HG02852 (cell line): ENCODE measurements at regions not wholly inside any gene's neighbourhood (a gene's known extent, or its start where the extent isn't known, plus 50 kb on each side); places are given as distances from the start of the nearest gene placed in this dataset.

Experiments
- ATAC-seq: cut with Tn5 transposase; IDR thresholded peaks from one replicate; pipeline ENCODE4 v1.9.1; 2021; ENCODE audit warnings: mild to moderate bottlenecking, moderate library complexity; ENCODE audit not compliant: unreplicated experiment

- no peak for ATAC-seq
Measured at GRCh38 chr5:25862276-25862675, 1176.1 kb downstream of the CDH9 start.

DNA sequence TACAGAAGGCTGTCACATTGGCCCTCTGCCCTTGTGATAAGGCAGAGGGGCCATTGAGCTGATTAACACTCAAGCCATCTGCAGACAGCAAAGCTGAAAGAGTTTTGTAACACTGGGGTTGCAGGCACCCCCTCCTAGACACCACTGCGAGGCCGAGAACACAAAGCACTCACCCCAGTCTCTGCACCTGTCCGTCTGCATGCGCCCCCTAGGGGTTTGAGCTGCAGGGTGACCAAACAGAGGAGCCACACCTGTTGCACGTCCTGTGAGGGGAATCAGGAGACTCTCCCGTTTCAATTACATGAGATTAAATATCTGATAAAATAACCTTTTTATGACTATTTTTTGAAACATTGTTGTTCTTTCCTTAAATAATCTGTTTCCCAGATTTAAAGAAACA lies 1180.4 kb downstream of the CDH9 start:
- ATAC-seq: no peak

GRCh38 chr5:25851301-25851700 lies 1187.1 kb downstream of the CDH9 start:
- no peak for ATAC-seq

- ATAC-seq: no peak
Measured at GRCh38 chr5:25850581-25850980, 1187.8 kb downstream of the CDH9 start.

GRCh38 chr5:25849270-25849669 lies 1189.1 kb downstream of the CDH9 start:
- ATAC-seq: no peak

DNA sequence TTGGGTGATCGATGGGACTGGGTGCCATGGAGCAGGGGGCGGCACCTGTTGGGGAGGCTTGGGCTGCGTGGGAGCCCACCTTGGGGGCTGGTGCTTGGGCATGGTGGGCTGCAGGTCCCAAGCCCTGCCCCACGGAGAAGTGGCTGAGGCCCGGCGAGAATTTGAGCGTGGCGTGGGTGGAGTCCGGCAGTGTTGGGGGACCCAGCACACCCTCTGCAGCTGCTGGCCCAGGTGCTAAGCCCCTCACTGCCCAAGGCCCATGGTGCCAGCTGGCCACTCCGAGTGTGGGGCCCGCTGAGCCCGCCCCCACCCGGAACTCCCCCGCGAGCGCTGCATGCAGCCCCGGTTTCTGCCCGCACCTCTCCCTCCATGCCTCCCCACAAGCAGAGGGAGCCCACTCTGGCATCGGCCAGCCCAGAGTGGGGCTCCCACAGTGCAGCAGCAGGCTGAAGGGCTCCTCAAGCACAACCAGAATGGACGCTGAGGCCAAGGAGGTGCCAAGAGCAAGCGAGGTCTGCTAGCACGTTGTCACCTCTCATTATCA lies 1178.6 kb upstream of the CDH10 start:
- no peak for ATAC-seq
